LNCaP clone FGC (cell line): ENCODE measurements at regions not wholly inside any gene's neighbourhood (a gene's known extent, or its start where the extent isn't known, plus 50 kb on each side); places are given as distances from the start of the nearest gene placed in this dataset.

Source experiments
- DNase-seq: peaks from one replicate; pipeline ENCODE4 v3.0.0-alpha.2; 2011; ENCODE audit warnings: low read depth
- H3K4me3 ChIP-seq: 2 replicates; pipeline ENCODE4 v1.5.1; 2011; ENCODE audit warnings: mild to moderate bottlenecking, low read depth, low read length, control low read depth
- CTCF ChIP-seq: IDR thresholded peaks from 2 replicates; pipeline ENCODE4 v1.5.1; 2012; ENCODE audit warnings: mild to moderate bottlenecking; ENCODE audit not compliant: control insufficient read depth, insufficient read depth; ENCODE audit errors: extremely low read depth

- no peak for TF ChIP-seq CTCF
- DNase-seq, result no peak
Observed at GRCh38 chr6:18976966-18977365, 589.8 kb downstream of the RNF144B start.

GRCh38 chr6:18978337-18979128 is 591.4 kb downstream of the RNF144B start:
- TF ChIP-seq CTCF, result no peak
- H3K4me3 ChIP-seq, result no peak overlapping the region
- DNase-seq, result no peak

More at GRCh38 chr6:18976966-18977365, 589.8 kb downstream of the RNF144B start:
- no peak overlapping the region for H3K4me3 ChIP-seq

GRCh38 chr6:18985061-18985460 is 597.9 kb downstream of the RNF144B start:
- DNase-seq, result no peak
- TF ChIP-seq CTCF, result no peak
- H3K4me3 ChIP-seq, result no peak overlapping the region

- no peak for TF ChIP-seq CTCF
- no peak for DNase-seq
- H3K4me3 ChIP-seq, result no peak overlapping the region
Observed at GRCh38 chr6:18985996-18986395, 598.8 kb downstream of the RNF144B start.

GRCh38 chr6:18988636-18989035 is 601.5 kb downstream of the RNF144B start:
- TF ChIP-seq CTCF, result no peak
- no peak for DNase-seq
- no peak overlapping the region for H3K4me3 ChIP-seq

GRCh38 chr6:18990059-18990978 is 603.2 kb downstream of the RNF144B start:
- no peak overlapping the region for H3K4me3 ChIP-seq
- peak; percentile 87 for TF ChIP-seq CTCF
- peak; percentile 37 for DNase-seq
